Spinal cord (tissue), 9 donors: ENCODE measurements at regions not wholly inside any gene's neighbourhood (a gene's known extent, or its start where the extent isn't known, plus 50 kb on each side); places are given as distances from the start of the nearest gene placed in this dataset.
A peak's percentile ranks its signal among the peaks of the same experiment; 100 is the strongest.

Source experiments
- DNase-seq, 6 donors: peaks; one replicate each; pipeline versions ENCODE4 v3.0.0 to v3.0.0-alpha.2; 2013 to 2015; ENCODE audit warnings: low spot score in 6 of 6, low read depth in 4 of 6
- H3K27ac ChIP-seq: one replicate; pipeline ENCODE4 v1.5.1; 2013; ENCODE audit warnings: low read depth, low read length, control low read depth
- H3K27me3 ChIP-seq: one replicate; pipeline ENCODE4 v1.6.1; 2013; ENCODE audit warnings: low read length; ENCODE audit not compliant: control insufficient read depth, insufficient read depth
- H3K36me3 ChIP-seq: one replicate; pipeline ENCODE4 v1.6.1; 2013; ENCODE audit warnings: low read length; ENCODE audit not compliant: control insufficient read depth, insufficient read depth
- H3K4me1 ChIP-seq: one replicate; pipeline ENCODE4 v1.6.1; 2013; ENCODE audit warnings: low read length; ENCODE audit not compliant: control insufficient read depth, insufficient read depth
- H3K4me3 ChIP-seq: one replicate; pipeline ENCODE4 v1.5.1; 2013; ENCODE audit warnings: low read depth, low read length, control low read depth
- H3K9me3 ChIP-seq: one replicate; pipeline ENCODE4 v1.6.1; 2013; ENCODE audit warnings: low read length; ENCODE audit not compliant: control insufficient read depth, insufficient read depth
- WGBS: methylation state at CpG from one replicate; pipeline ENCODE4 v1.1.5; 2013; ENCODE audit warnings: missing lambda C conversion rate; ENCODE audit not compliant: insufficient coverage; 5-methylcytosine and 5-hydroxymethylcytosine counted together
- donor health status: healthy.

DNA sequence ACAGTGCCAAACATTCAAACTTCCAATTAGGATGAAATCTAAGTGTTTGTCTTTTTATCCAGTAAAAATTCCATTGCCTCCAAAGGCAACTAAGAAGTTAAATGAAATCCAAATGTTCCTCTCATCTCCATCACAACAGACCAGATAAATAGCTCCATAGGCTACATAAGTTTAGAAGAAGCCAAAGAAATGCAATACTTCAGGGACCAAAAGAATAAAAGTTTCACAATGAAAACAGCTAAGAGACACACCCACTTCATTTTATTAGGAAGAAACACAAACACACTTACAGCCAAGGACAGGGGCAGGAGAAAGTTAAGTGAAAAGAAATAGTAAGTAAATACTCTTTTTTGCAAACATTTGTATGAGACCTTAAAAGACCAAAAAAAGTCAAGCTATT is 88.5 kb upstream of the CCDC150 start:
- Histone ChIP-seq H3K36me3 (no peaks in the 10 kb centered on the region), H3K9me3 (no peaks in the 10 kb centered on the region)
- no peak for DNase-seq

DNA sequence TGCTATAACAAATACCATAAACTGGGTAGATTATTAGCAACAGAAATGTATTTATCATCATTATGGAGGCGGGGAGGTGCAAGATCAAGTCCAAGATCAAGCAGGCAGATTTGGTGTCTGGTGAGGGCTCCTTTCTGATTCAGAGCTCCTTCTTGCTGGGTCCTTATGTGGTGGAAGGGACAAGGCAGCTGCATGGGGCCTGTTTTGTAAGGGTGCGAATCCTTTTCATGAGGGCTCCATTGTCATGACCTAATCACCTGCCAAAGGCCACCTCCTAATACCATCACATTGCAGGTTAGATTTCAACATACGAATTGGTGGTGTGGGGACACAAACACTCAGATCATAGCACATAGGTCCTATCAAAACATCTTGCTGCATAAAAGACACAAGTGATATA is 84.4 kb upstream of the CCDC150 start:
- Histone ChIP-seq H3K36me3 (no peaks in the 10 kb centered on the region), H3K27ac (no peak overlapping the region), H3K9me3 (no peaks in the 10 kb centered on the region), H3K27me3 (no peaks in the 10 kb centered on the region), H3K4me1 (no peaks in the 10 kb centered on the region), H3K4me3 (no peak overlapping the region)
- WGBS, result 100% methylated on average over 1 of the region's 3 CpGs
- no peak for DNase-seq

More for the DNA sequence above, 88.5 kb upstream of the CCDC150 start:
- H3K27ac ChIP-seq, result no peak overlapping the region
- no peaks in the 10 kb centered on the region for H3K4me1 ChIP-seq
- no peak overlapping the region for H3K4me3 ChIP-seq
- no peaks in the 10 kb centered on the region for H3K27me3 ChIP-seq

DNA sequence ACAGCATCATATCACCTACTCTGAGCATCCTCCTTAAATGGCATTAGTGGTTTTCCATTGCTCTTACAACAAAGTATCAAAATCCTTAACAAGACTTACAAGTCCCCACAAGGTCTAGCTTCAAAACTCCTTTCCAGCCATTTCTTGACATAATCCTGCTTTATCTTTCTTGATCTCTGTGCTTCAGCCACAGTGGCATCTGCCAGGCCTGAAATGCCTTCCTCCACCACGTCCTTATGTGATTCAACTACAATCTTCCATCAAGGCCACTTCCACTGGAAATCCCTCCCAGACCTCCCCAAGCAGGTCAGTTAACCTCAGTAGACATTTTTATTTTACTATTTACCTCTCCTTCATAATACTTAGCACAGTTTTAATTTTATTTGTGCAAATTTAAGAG is 83.8 kb upstream of the CCDC150 start:
- Histone ChIP-seq H3K4me3 (no peak overlapping the region), H3K27ac (no peak overlapping the region), H3K36me3 (no peaks in the 10 kb centered on the region), H3K4me1 (no peaks in the 10 kb centered on the region), H3K9me3 (no peaks in the 10 kb centered on the region), H3K27me3 (no peaks in the 10 kb centered on the region)
- no peak for DNase-seq
- 89% methylated on average over 1 of the region's 1 CpG for WGBS

DNA sequence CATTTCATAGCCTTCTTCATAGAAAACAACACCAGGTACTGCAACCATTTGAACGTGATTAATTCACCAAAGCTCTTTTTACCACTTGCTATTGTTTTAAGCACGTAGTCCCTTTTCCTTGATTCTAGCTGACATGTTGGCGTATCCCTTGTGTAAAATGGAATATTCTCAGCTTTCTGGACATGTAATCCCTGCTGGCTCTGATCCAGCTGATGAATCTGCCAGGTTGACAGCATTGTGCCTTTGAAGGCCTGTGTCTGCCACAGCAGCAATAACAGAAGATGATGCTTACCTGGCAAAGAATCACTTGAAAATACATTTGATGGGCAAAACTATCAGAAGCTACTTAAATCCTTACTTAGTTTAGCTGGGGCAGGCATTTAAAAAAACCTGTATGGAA is 81.0 kb upstream of the CCDC150 start:
- H3K9me3 ChIP-seq, result no peaks in the 10 kb centered on the region
- no peaks in the 10 kb centered on the region for H3K36me3 ChIP-seq
- WGBS, result 83% methylated on average over 1 of the region's 3 CpGs
- H3K27ac ChIP-seq, result no peak overlapping the region
- no peaks in the 10 kb centered on the region for H3K27me3 ChIP-seq
- no peaks in the 10 kb centered on the region for H3K4me1 ChIP-seq
- DNase-seq, result peak in 1 of 6 donors; percentile 37
- H3K4me3 ChIP-seq, result no peak overlapping the region

DNA sequence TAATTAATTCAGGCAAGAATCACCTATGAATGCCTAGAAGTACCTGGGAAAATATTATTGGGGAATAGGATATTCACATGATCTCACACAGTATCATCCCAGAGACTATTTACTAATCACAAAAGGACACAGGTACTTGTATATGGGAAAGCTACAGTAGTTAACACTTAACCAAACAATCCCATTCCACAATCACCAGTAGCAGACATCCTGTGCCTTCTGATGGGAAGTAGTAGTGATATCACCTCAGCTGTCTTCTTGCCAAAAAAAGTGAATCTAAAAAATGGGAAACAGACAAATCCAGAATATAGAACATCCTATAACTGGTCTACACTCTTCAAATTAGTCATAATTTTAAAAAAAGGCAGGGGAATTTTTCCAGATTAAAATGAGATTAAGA is 75.6 kb upstream of the CCDC150 start:
- H3K36me3 ChIP-seq, result no peaks in the 10 kb centered on the region
- no peak for DNase-seq
- no peak overlapping the region for H3K4me3 ChIP-seq
- no peak overlapping the region for H3K27ac ChIP-seq
- H3K4me1 ChIP-seq, result no peaks in the 10 kb centered on the region
- no peaks in the 10 kb centered on the region for H3K9me3 ChIP-seq
- no peaks in the 10 kb centered on the region for H3K27me3 ChIP-seq

DNA sequence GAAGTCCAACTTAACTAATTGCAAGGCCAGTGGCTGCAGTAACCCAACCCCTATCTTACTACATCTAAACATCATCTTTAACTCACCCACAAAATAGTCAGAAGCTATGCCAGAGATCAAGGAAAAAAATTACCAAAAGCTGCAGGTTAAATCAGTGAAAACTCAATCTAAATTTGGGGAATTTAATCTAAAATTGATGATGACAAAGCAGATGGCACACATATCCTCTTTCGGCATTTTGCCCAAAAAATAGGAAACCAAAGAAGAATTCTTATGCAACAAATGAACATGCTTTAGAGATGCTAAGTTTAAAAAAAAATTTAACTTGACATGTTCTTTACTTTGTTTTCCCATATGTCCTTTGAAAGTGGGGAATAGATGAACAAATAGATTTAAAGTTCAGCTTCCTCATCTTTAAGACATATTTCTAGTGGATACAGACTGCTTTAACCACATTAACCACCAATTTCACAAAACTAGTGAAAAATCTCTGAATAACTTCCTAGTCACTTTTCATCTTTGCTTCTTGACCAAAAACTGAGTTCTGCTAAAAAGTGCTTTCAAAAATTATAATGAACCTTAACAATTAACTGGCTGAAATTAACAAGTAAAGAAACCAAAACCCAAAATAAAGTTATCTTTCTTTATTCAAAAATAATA is 74.3 kb upstream of the CCDC150 start:
- Histone ChIP-seq H3K27ac (no peak overlapping the region), H3K36me3 (no peaks in the 10 kb centered on the region), H3K4me3 (no peak overlapping the region), H3K27me3 (no peaks in the 10 kb centered on the region), H3K9me3 (no peaks in the 10 kb centered on the region), H3K4me1 (no peaks in the 10 kb centered on the region)
- WGBS, result no CpG with 5 or more reads among the region's 1 CpG
- no peak for DNase-seq

DNA sequence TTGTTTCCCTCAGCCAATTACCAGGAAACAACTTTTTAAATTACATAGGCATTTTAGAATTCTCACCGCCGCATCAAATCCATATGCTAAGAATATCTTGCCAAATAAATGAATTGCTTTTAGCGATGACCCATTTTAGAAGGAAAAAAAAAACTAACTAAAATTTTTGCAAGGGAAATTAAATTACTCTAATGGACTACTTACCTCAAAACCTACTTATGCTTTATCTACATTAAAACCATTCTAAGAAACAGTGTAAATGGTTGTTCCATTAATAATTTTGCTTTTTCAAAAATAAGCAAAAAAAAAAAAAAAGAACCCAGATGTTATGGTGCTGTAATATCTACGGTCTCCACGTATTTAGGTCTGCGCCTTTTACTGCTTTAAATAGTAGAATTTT is 73.5 kb upstream of the CCDC150 start:
- Histone ChIP-seq H3K36me3 (no peaks in the 10 kb centered on the region), H3K9me3 (no peaks in the 10 kb centered on the region), H3K27ac (no peak overlapping the region), H3K4me1 (no peaks in the 10 kb centered on the region), H3K27me3 (no peaks in the 10 kb centered on the region), H3K4me3 (no peak overlapping the region)
- DNase-seq, result no peak
- no CpG with 5 or more reads among the region's 6 CpGs for WGBS

DNA sequence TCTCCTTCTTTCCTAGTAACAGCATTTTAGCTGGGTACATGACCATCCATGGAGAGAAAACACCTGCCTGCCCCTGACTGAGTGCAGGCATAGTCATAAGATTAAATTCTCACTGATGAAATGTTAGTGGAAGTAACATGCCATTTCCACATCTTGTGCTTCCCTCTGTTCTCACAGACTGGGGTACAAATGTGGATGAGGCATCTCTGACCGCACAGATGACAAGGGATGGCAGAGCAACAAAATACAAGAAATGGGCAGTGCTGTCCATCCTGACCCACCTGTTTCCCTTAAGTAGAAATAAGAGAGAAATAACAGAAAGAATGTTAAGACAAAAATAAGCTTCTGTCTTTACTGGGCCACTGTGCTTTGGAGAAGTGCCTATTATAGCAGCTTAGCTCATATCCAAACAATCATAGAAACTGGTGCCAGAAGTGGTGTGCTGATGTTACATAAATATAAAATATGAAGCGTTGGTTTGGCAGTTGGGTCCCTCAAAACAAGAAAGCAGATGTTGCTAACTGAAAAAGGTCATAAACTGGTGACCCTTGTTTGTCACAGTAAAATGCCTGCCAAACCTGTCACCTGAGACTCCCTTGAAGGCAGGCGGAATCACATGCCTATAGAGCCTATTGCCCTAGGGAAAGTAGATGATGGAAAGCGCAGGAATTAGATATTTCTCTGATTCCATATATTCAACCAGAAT is 72.4 kb upstream of the CCDC150 start:
- Histone ChIP-seq H3K9me3 (no peaks in the 10 kb centered on the region), H3K4me3 (no peak overlapping the region), H3K27ac (no peak overlapping the region), H3K36me3 (no peaks in the 10 kb centered on the region), H3K4me1 (no peaks in the 10 kb centered on the region), H3K27me3 (no peaks in the 10 kb centered on the region)
- DNase-seq, result peak in 2 of 6 donors; percentile 40 to 48
- 78% methylated on average over 1 of the region's 4 CpGs for WGBS

DNA sequence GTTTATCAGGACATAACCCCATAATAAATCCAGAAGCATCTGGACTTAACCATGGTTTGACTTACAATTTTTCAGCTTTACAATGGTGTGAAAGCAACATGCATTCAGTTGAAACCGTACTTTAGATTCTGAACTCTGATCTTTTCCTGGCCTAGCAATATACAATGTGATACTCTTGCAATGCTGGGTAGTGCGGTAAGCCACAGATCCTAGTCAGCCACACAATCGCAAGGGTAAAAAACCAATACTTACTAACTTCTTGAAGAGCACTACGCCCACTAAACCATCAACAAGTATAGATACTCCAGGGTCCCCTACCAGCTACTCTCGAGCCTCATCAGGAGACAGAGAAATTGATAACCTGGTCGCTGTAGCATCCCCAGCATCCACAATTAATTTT is 71.0 kb upstream of the CCDC150 start:
- no peak for DNase-seq
- H3K4me3 ChIP-seq, result no peak overlapping the region
- no peaks in the 10 kb centered on the region for H3K4me1 ChIP-seq
- H3K27me3 ChIP-seq, result no peaks in the 10 kb centered on the region
- H3K9me3 ChIP-seq, result no peaks in the 10 kb centered on the region
- H3K36me3 ChIP-seq, result no peaks in the 10 kb centered on the region
- no peak overlapping the region for H3K27ac ChIP-seq
- WGBS, result 89% methylated on average over 5 of the region's 6 CpGs

DNA sequence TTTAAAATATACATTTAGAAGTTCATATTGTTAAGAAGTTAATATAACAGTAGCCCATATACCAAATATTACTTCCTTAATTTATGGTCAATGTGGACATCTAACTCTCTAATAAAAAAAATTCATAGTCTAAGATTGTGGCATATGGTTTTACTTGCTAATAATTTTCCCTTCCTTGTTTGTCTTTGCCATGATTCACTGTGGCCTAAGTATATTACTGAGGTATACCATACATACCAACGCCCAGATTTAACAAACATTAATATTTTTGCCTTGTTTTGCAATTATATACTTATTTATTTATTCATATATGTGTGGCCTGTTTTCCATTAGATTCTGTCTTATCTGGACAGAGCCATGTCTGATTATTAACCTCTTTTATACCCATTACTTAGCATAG is 54.6 kb upstream of the CCDC150 start:
- Histone ChIP-seq H3K27ac (no peak overlapping the region), H3K4me1 (no peaks in the 10 kb centered on the region), H3K9me3 (no peaks in the 10 kb centered on the region), H3K27me3 (no peaks in the 10 kb centered on the region), H3K4me3 (no peak overlapping the region), H3K36me3 (no peaks in the 10 kb centered on the region)
- DNase-seq, result no peak
- no CpG with 5 or more reads among the region's 1 CpG for WGBS
